ENCODE measurements at regions not wholly inside any gene's neighbourhood (a gene's known extent, or its start where the extent isn't known, plus 50 kb on each side); places are given as distances from the start of the nearest gene placed in this dataset.
"Not testable (repeated sequence)": the region's sequence is repeated elsewhere in the genome, so short reads cannot be mapped to it uniquely, and the experiment has no call there.

GRCh38 chr6:12516070-12516469 lies 200.5 kb upstream of the PHACTR1 start:
- no peak for DNase-seq (ENCODE audit: low spot score)

DNA sequence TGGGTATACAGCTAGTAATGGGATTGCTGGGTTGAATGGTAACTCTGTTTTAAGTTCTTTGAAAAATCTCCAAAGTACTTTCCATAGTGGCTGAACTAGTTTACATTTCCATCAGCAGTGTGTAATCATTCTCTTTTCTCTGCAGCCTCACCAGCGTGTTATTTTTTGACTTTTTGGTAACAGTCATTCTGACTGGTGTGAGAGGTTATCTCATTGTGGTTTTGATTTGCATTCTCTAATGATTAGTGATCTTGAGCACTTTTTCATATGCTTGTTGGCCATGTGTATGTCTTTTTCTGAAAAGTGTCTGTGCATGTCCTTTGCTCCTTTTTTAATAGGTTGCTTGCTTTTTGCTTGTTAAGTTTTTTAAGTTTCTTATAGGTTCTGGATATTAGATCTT lies 194.2 kb upstream of the PHACTR1 start:
- DNase-seq (ENCODE audit: low spot score): no peak

GRCh38 chr6:12523726-12524125 lies 192.8 kb upstream of the PHACTR1 start:
- no peak for DNase-seq (ENCODE audit: low spot score)

DNA sequence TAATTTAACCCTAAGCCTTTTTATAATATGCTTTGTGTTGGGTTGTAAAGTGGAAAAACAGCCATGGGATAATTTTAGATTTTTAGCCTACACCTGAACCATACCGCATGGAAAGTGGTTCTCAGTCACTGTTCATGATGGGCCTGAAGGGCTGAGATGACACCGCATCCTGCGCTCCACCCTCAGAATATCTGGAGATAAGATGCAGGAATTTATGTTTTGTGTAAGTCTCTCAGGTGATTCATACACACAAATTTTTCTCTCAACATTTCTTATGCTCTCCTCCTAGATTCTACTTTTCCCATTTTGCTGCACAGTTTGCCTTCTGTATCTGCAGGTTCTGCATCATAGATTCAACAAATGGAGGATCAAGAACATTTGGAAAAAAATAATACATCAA lies 191.3 kb upstream of the PHACTR1 start:
- DNase-seq (ENCODE audit: low spot score): no peak

- DNase-seq (ENCODE audit: low spot score): no peak
Observed at GRCh38 chr6:12527339-12527738, 189.2 kb upstream of the PHACTR1 start.

DNA sequence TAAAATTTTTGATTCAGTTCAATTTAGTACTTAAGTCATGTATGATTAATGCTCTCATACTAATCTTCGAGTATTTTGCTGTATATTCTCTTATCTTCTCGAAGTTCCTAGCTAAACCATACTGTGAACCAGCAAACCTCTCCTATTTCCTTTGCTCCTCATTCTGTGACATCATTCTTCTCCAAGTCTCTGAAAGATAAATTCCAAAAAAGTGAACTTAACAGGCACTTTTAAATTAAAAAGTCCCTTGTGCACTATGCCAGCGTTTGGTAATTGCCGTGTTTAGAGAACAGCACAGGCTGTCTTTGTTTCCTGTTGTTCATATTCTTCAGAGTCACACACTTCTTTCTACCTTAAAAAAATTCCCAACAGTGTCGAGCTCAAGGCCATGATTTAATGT lies 188.4 kb upstream of the PHACTR1 start:
- no peak for DNase-seq (ENCODE audit: low spot score)

DNA sequence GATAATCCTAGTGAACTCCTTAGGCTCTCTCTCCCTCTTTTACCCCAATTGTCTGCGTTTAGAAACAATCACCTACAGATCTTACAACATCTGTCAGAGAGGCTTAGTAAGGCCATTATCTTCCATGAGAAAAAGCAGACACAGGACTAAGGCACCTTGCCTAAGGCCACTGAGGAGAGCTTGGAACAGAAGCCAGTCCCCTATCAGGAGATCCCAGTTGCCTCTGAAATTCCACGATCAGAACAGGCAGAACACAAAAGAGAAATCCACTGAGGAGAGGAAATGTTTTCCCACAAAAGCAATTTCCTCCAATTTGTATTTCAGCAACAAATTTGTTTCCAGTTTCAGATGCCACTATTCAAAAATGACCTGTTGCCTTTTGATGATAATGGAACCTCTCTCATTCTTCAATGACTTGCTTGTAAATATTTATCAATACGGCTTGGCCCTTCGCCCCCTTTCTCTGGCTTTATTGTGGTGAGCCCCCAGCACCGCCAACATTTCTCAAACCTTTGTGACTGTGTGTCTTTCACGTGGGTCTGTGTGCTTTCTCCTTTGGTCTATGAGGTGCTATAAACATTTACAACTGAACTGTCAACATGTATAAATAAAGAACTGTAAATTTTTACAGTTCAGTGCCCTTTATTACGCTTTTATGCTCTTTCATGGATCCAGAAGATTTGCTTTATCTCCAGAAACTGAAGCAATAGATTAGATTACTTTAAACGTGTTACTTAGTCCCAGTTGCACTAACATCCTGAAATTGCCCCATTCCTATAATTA lies 187.8 kb upstream of the PHACTR1 start:
- DNase-seq (ENCODE audit: low spot score): no peak

DNA sequence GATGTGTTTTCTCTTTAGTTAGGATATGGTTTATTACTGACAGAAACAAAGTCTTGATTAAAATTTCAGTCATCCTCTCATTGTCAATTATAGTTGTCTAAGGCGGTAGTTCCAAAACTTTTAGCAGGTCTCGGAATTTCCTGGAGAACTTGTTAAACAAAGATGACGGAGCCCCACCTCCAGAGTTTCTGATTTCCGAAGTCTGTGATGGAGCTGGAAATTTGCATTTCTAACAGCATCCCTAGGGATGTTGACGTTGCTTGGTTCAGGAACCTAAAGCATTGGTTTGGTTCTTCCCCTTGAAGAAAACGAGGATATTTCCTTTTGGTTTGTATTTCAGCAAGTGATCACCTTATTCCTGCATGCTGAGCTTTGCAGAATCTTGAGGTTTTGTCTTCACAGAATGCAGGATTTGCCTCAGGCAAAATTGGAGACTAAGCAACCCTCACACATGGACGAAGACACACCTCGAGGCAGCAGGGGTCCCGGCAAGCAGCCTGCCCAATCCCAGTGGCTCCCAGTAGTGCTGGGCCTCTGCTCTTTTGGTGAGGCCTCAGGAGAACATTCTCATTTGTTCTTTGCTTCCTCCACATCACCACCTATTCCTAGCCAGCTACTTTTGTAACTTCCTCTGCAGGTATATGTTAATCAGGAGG lies 187.1 kb upstream of the PHACTR1 start:
- no peak for DNase-seq (ENCODE audit: low spot score)

- DNase-seq (ENCODE audit: low spot score): no peak
Observed at GRCh38 chr6:12530345-12530744, 186.2 kb upstream of the PHACTR1 start.

DNA sequence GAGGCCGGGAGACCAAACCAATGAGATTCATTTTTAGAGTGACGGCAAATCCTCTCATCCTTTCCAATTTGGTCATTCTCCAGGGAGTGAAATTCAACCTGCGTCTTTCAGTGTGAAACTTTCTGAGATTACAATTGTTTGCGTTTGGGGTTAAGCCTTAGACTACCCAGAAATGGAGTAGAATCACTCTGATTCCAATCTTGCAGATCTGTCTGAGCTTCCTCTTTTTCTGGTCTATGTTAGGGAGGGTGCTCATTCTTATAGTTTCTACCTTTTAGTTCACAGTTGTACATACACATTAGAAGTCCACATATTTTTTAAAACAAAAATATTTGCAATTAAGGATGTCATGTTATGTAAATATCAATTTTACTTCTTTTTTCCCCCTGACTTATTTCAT lies 183.0 kb upstream of the PHACTR1 start:
- DNase-seq (ENCODE audit: low spot score): no peak

DNA sequence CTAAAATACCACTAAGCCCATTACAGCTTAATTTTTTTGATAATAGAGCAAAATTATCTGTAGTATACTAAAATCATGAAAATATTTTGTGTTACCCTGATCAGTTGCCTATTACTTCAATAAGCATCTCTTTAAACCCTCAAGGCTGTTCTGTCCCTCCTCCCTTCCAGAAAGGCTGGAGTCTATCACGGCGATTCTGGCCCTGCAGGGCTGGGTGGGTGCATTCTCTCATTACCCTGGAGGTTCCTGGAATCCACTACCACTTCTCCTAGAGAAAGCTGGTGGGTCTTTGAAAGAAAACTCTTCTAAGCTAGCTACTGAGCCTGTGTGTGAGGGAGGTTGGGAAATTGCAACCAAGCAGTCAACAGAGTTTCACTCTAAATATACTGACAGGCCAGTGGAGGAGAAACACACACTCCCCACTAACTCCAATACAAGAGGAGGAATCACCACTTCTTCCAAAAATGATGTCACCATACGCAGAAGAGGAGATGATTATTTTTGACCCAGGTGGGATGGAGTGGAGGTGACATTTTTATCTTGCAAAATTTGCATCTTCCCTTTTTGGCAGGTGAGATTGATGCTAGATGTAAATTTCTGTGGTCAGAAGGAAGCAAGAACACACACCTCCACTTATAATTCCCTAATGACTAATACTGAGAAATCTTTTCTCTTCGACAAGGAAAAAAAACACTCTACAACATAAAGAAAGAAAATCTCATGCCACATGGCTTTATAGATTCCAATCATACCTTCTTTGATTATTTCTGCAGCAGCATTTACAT lies 182.3 kb upstream of the PHACTR1 start:
- DNase-seq (ENCODE audit: low spot score): no peak

GRCh38 chr6:12535586-12536314 lies 180.8 kb upstream of the PHACTR1 start:
- DNase-seq (ENCODE audit: low spot score): no peak

GRCh38 chr6:12536416-12536815 lies 180.2 kb upstream of the PHACTR1 start:
- DNase-seq (ENCODE audit: low spot score): no peak

GRCh38 chr6:12537389-12537788 lies 179.2 kb upstream of the PHACTR1 start:
- no peak for DNase-seq (ENCODE audit: low spot score)

GRCh38 chr6:12538881-12539357 lies 177.6 kb upstream of the PHACTR1 start:
- no peak for DNase-seq (ENCODE audit: low spot score)

DNA sequence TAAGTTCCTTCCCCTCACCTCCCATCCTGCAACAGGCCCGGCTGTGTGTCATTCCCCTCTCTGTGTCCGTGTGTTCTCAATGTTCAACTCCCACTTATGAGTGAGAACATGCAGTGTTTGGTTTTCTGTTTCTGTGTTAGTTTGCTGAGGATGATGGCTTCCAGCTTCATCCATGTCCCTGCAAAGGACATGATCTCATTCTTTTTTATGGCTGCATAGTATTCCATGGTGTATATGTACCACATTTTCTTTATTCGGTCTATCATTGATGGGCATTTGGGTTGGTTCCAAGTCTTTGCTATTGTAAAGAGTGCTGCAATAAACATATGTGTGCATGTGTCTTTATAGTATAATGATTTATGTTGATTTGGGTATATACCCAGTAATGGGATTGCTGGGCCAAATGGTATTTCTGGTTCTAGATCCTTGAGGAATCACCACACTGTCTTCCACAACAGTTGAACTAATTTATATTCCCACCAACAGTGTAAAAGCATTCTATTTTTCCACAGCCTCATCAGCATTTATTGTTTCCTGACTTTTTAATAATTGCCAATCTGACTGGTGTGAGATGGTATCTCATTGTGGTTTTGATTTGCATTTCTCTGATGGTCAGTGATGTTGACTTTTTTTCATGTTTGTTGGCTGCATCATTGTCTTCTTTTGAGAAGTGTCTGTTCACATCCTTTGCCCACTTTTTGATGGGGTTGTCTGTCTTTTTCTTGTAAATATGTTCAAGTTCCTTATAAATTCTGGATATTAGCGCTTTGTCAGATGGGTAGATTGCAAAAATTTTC lies 174.1 kb upstream of the PHACTR1 start:
- DNase-seq (ENCODE audit: low spot score): not testable (repeated sequence)

- DNase-seq (ENCODE audit: low spot score): no peak
Observed at GRCh38 chr6:12543953-12544352, 172.6 kb upstream of the PHACTR1 start.

GRCh38 chr6:12544821-12545565 lies 171.6 kb upstream of the PHACTR1 start:
- no peak for DNase-seq (ENCODE audit: low spot score)

DNA sequence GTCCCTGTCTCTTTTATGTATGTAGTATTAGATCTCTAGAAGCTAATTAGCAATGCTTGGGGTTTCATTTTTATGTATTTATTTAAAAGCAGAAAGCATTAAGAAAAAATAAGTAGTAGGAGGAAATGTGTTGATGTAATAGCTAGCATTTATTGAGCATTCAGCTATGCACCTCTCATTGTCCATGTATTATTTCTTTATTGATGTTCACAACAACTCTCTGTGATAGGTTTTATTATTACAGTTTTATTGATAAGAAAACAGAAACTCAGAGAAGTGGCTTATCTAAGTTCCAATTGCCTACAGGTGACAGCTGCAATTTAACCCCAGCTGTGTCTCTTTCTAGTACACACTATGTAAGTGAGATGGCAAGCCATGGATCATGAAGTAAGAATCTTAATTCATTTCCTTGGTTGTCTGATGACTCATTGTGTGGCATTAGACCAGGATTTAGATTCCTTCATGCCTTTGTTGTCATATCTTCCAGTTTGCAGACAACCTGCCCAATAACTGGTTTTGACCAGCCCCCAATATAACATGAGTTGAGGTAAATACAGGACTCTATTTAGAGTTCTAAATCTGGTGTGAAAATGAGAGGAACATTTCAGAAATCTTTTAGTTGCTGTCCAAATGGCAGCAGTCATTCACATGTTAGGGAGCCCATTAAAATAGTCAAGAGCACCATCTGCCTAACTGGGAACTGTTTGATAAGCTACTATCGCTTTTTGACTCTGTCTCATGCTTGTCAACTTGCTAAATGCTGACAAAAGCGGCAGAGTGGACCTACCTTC lies 170.8 kb upstream of the PHACTR1 start:
- DNase-seq (ENCODE audit: low spot score): no peak

Measured in putamen (tissue), 1 donor.